ENCODE measurements at regions not wholly inside any gene's neighbourhood (a gene's known extent, or its start where the extent isn't known, plus 50 kb on each side); places are given as distances from the start of the nearest gene placed in this dataset.

DNA sequence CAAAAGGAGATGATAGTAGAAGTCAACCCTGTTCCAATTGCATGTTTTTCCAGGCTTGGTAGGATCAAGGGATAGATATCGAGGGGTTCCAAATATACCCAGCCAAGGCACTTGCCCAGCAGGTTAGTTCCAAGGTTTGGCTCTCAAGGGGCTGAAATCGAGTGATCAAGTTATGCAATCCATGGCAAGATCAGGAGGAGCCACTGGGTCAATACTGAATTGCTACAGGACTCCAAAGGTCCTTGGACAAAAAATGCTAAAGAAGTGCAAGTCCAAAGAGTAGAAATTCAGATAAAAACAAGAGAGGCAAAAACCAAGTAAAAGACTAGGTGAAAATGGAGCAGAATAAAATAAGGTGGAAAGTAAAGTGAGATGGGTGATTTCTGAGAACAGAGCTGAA, 179.1 kb upstream of the RFX3 start:
- TF ChIP-seq EP300 (IDR thresholded peaks at IDR 0.05; ENCODE audit: borderline replicate concordance in 1 of 2, control insufficient read depth in 1 of 2, low read depth in 2 of 2, low read length in 2 of 2) (no peak), PAX5 (IDR thresholded peaks at IDR 0.05; ENCODE audit: borderline replicate concordance, low read depth, low read length) (no peak), EZH2 (IDR thresholded peaks at IDR 0.05; ENCODE audit: borderline replicate concordance, control insufficient read depth, low read depth, low read length) (no peak)
- TF ChIP-seq, protein P1, sequence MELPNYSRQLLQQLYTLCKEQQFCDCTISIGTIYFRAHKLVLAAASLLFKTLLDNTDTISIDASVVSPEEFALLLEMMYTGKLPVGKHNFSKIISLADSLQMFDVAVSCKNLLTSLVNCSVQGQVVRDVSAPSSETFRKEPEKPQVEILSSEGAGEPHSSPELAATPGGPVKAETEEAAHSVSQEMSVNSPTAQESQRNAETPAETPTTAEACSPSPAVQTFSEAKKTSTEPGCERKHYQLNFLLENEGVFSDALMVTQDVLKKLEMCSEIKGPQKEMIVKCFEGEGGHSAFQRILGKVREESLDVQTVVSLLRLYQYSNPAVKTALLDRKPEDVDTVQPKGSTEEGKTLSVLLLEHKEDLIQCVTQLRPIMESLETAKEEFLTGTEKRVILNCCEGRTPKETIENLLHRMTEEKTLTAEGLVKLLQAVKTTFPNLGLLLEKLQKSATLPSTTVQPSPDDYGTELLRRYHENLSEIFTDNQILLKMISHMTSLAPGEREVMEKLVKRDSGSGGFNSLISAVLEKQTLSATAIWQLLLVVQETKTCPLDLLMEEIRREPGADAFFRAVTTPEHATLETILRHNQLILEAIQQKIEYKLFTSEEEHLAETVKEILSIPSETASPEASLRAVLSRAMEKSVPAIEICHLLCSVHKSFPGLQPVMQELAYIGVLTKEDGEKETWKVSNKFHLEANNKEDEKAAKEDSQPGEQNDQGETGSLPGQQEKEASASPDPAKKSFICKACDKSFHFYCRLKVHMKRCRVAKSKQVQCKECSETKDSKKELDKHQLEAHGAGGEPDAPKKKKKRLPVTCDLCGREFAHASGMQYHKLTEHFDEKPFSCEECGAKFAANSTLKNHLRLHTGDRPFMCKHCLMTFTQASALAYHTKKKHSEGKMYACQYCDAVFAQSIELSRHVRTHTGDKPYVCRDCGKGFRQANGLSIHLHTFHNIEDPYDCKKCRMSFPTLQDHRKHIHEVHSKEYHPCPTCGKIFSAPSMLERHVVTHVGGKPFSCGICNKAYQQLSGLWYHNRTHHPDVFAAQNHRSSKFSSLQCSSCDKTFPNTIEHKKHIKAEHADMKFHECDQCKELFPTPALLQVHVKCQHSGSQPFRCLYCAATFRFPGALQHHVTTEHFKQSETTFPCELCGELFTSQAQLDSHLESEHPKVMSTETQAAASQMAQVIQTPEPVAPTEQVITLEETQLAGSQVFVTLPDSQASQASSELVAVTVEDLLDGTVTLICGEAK (IDR thresholded peaks at IDR 0.05; ENCODE audit: borderline replicate concordance): no peak
- TF ChIP-seq, protein P2, sequence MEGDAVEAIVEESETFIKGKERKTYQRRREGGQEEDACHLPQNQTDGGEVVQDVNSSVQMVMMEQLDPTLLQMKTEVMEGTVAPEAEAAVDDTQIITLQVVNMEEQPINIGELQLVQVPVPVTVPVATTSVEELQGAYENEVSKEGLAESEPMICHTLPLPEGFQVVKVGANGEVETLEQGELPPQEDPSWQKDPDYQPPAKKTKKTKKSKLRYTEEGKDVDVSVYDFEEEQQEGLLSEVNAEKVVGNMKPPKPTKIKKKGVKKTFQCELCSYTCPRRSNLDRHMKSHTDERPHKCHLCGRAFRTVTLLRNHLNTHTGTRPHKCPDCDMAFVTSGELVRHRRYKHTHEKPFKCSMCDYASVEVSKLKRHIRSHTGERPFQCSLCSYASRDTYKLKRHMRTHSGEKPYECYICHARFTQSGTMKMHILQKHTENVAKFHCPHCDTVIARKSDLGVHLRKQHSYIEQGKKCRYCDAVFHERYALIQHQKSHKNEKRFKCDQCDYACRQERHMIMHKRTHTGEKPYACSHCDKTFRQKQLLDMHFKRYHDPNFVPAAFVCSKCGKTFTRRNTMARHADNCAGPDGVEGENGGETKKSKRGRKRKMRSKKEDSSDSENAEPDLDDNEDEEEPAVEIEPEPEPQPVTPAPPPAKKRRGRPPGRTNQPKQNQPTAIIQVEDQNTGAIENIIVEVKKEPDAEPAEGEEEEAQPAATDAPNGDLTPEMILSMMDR (IDR thresholded peaks at IDR 0.05 in 2 of 3, conservative IDR thresholded peaks at IDR 0.05 in 1 of 3; ENCODE audit: control insufficient read depth in 2 of 3, extremely low read depth in 1 of 3, insufficient read depth in 1 of 3, low read depth in 3 of 3, low read length in 3 of 3): no peak
- TF ChIP-seq, protein P3, sequence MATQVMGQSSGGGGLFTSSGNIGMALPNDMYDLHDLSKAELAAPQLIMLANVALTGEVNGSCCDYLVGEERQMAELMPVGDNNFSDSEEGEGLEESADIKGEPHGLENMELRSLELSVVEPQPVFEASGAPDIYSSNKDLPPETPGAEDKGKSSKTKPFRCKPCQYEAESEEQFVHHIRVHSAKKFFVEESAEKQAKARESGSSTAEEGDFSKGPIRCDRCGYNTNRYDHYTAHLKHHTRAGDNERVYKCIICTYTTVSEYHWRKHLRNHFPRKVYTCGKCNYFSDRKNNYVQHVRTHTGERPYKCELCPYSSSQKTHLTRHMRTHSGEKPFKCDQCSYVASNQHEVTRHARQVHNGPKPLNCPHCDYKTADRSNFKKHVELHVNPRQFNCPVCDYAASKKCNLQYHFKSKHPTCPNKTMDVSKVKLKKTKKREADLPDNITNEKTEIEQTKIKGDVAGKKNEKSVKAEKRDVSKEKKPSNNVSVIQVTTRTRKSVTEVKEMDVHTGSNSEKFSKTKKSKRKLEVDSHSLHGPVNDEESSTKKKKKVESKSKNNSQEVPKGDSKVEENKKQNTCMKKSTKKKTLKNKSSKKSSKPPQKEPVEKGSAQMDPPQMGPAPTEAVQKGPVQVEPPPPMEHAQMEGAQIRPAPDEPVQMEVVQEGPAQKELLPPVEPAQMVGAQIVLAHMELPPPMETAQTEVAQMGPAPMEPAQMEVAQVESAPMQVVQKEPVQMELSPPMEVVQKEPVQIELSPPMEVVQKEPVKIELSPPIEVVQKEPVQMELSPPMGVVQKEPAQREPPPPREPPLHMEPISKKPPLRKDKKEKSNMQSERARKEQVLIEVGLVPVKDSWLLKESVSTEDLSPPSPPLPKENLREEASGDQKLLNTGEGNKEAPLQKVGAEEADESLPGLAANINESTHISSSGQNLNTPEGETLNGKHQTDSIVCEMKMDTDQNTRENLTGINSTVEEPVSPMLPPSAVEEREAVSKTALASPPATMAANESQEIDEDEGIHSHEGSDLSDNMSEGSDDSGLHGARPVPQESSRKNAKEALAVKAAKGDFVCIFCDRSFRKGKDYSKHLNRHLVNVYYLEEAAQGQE (IDR thresholded peaks at IDR 0.05; ENCODE audit: low read depth, low read length): no peak
